Activated gamma-delta T cell treated with anti-CD3 and anti-CD28 coated beads, Interleukin-2, amount 50 U/mL, for 16 hours (primary cell): ENCODE measurements at regions not wholly inside any gene's neighbourhood (a gene's known extent, or its start where the extent isn't known, plus 50 kb on each side); places are given as distances from the start of the nearest gene placed in this dataset.
"Not testable (repeated sequence)": the region's sequence is repeated elsewhere in the genome, so short reads cannot be mapped to it uniquely, and the experiment has no call there.

Source experiments
- DNase-seq: peaks from one replicate; pipeline ENCODE4 v3.0.0-alpha.2; 2020; ENCODE audit warnings: low read depth

- no peak for DNase-seq
These were observed 424.4 kb downstream of the TMEM135 start for GRCh38 chr11:87462171-87462570.

GRCh38 chr11:87460842-87461637, 423.3 kb downstream of the TMEM135 start:
- DNase-seq, result no peak

- no peak for DNase-seq
These were observed 422.5 kb downstream of the TMEM135 start for GRCh38 chr11:87460279-87460678.

- no peak for DNase-seq
These were observed 421.6 kb downstream of the TMEM135 start for GRCh38 chr11:87459351-87459750.

GRCh38 chr11:87456499-87456898, 418.8 kb downstream of the TMEM135 start:
- DNase-seq, result no peak

GRCh38 chr11:87455180-87455579, 417.4 kb downstream of the TMEM135 start:
- DNase-seq, result no peak

GRCh38 chr11:87454241-87454640, 416.5 kb downstream of the TMEM135 start:
- DNase-seq, result no peak

- no peak for DNase-seq
These were observed 415.9 kb downstream of the TMEM135 start for GRCh38 chr11:87453531-87454089.

GRCh38 chr11:87452025-87452424, 414.3 kb downstream of the TMEM135 start:
- not testable (repeated sequence) for DNase-seq

- no peak for DNase-seq
These were observed 413.7 kb downstream of the TMEM135 start for GRCh38 chr11:87451395-87451794.

- no peak for DNase-seq
These were observed 409.9 kb downstream of the TMEM135 start for GRCh38 chr11:87447606-87448005.

- no peak for DNase-seq
These were observed 407.3 kb downstream of the TMEM135 start for GRCh38 chr11:87444993-87445392.

GRCh38 chr11:87443707-87444106, 406.0 kb downstream of the TMEM135 start:
- DNase-seq, result no peak

- DNase-seq, result no peak
These were observed 402.5 kb downstream of the TMEM135 start for GRCh38 chr11:87440076-87440770.

GRCh38 chr11:87438416-87438815, 400.7 kb downstream of the TMEM135 start:
- DNase-seq, result no peak

- DNase-seq, result no peak
These were observed 400.1 kb downstream of the TMEM135 start for GRCh38 chr11:87437844-87438223.

- no peak for DNase-seq
These were observed 399.6 kb downstream of the TMEM135 start for GRCh38 chr11:87437133-87437843.

- no peak for DNase-seq
These were observed 394.3 kb downstream of the TMEM135 start for GRCh38 chr11:87432022-87432421.

- no peak for DNase-seq
These were observed 393.7 kb downstream of the TMEM135 start for GRCh38 chr11:87431392-87431791.

GRCh38 chr11:87430821-87431220, 393.1 kb downstream of the TMEM135 start:
- DNase-seq, result no peak

GRCh38 chr11:87429996-87430395, 392.3 kb downstream of the TMEM135 start:
- no peak for DNase-seq

GRCh38 chr11:87428266-87428665, 390.5 kb downstream of the TMEM135 start:
- no peak for DNase-seq

- no peak for DNase-seq
These were observed 388.2 kb downstream of the TMEM135 start for GRCh38 chr11:87425943-87426342.
